Hematopoietic multipotent progenitor cell treated with erythropoietin and hydrocortisone succinate and interleukin-3 and kit ligand, for 15 days (in vitro differentiated cells): ENCODE measurements at regions not wholly inside any gene's neighbourhood (a gene's known extent, or its start where the extent isn't known, plus 50 kb on each side); places are given as distances from the start of the nearest gene placed in this dataset.
"Not testable (repeated sequence)": the region's sequence is repeated elsewhere in the genome, so short reads cannot be mapped to it uniquely, and the experiment has no call there.

ENCODE experiments used
- DNase-seq: peaks from one replicate; pipeline ENCODE4 v3.0.0-alpha.2; 2015; ENCODE audit warnings: low spot score

GRCh38 chr15:60265057-60265456, 132.7 kb downstream of the ANXA2 start:
- no peak for DNase-seq

GRCh38 chr15:60272623-60273022, 125.2 kb downstream of the ANXA2 start:
- no peak for DNase-seq

GRCh38 chr15:60275624-60276023, 122.2 kb downstream of the ANXA2 start:
- no peak for DNase-seq

GRCh38 chr15:60278879-60279278, 118.9 kb downstream of the ANXA2 start:
- no peak for DNase-seq

GRCh38 chr15:60280259-60280658, 117.5 kb downstream of the ANXA2 start:
- DNase-seq: no peak

GRCh38 chr15:60283936-60284335, 113.8 kb downstream of the ANXA2 start:
- no peak for DNase-seq

GRCh38 chr15:60295901-60296300, 101.9 kb downstream of the ANXA2 start:
- not testable (repeated sequence) for DNase-seq

- no peak for DNase-seq
Observed at GRCh38 chr15:60297047-60297446, 100.7 kb downstream of the ANXA2 start.
